ENCODE measurements at regions not wholly inside any gene's neighbourhood (a gene's known extent, or its start where the extent isn't known, plus 50 kb on each side); places are given as distances from the start of the nearest gene placed in this dataset.

GRCh38 chr1:39124282-39124681 lies 80.2 kb upstream of the MACF1 start:
- Histone ChIP-seq H3K79me2 (peaks cover 68% of the 10 kb centered on the region), H3K27me3 (no peaks in the 10 kb centered on the region), H3K36me3 (replicated peaks; ENCODE audit: insufficient read depth, low read depth) (no peaks in the 10 kb centered on the region), H3K4me2 (no peak overlapping the region), H3K9me3 (ENCODE audit: low read depth) (no peaks in the 10 kb centered on the region), H4K20me1 (ENCODE audit: insufficient read depth, poor library complexity, severe bottlenecking) (peaks cover 8% of the 10 kb centered on the region), H3K9me2 (replicated peaks; ENCODE audit: insufficient read depth) (no peaks in the 10 kb centered on the region), H3K4me3 (no peak overlapping the region), H3K27ac (no peak overlapping the region), H3K4me1 (ENCODE audit: insufficient read depth) (peaks cover 6% of the 10 kb centered on the region), H2AFZ (no peak overlapping the region)
- WGBS (ENCODE audit: low lambda C conversion rate, missing lambda C conversion rate) = 92% methylated on average over 1 of the region's 1 CpG
- no peak for DNase-seq (ENCODE audit: low spot score)
- TF ChIP-seq CTCF (IDR thresholded peaks at IDR 0.05; ENCODE audit: poor library complexity) (no peak), EZH2 (IDR thresholded peaks at IDR 0.05; ENCODE audit: borderline replicate concordance) (no peak), EZH2phosphoT487 (IDR thresholded peaks at IDR 0.05; ENCODE audit: low read depth, severe bottlenecking, unreplicated experiment) (no peak)

- TF ChIP-seq CTCF (IDR thresholded peaks at IDR 0.05; ENCODE audit: poor library complexity) = no peak
- no peak for TF ChIP-seq EZH2 (IDR thresholded peaks at IDR 0.05; ENCODE audit: borderline replicate concordance)
- no peak for TF ChIP-seq EZH2phosphoT487 (IDR thresholded peaks at IDR 0.05; ENCODE audit: low read depth, severe bottlenecking, unreplicated experiment)
- peak overlapping the region; percentile 38 for H3K27ac ChIP-seq
- H3K9me3 ChIP-seq (ENCODE audit: low read depth) = no peaks in the 10 kb centered on the region
- H3K9me2 ChIP-seq (replicated peaks; ENCODE audit: insufficient read depth) = no peaks in the 10 kb centered on the region
- peaks cover 61% of the 10 kb centered on the region for H3K79me2 ChIP-seq
- H3K4me2 ChIP-seq = no peak overlapping the region
- H3K36me3 ChIP-seq (replicated peaks; ENCODE audit: insufficient read depth, low read depth) = no peaks in the 10 kb centered on the region
- H2AFZ ChIP-seq = no peak overlapping the region
- no peaks in the 10 kb centered on the region for H3K27me3 ChIP-seq
- no peaks in the 10 kb centered on the region for H4K20me1 ChIP-seq (ENCODE audit: insufficient read depth, poor library complexity, severe bottlenecking)
- no peak overlapping the region for H3K4me3 ChIP-seq
- peaks cover 8% of the 10 kb centered on the region for H3K4me1 ChIP-seq (ENCODE audit: insufficient read depth)
- DNase-seq (ENCODE audit: low spot score) = peak; percentile 53
Measured at GRCh38 chr1:39127513-39127912, 77.0 kb upstream of the MACF1 start.

- Histone ChIP-seq H3K4me3 (no peak overlapping the region), H3K9me3 (ENCODE audit: low read depth) (no peaks in the 10 kb centered on the region), H3K36me3 (replicated peaks; ENCODE audit: insufficient read depth, low read depth) (no peaks in the 10 kb centered on the region), H3K79me2 (peaks cover 59% of the 10 kb centered on the region), H3K9me2 (replicated peaks; ENCODE audit: insufficient read depth) (no peaks in the 10 kb centered on the region), H3K4me2 (no peak overlapping the region), H3K27me3 (no peaks in the 10 kb centered on the region), H3K27ac (peak overlapping the region; percentile 38), H2AFZ (no peak overlapping the region), H4K20me1 (ENCODE audit: insufficient read depth, poor library complexity, severe bottlenecking) (no peaks in the 10 kb centered on the region), H3K4me1 (ENCODE audit: insufficient read depth) (peaks cover 8% of the 10 kb centered on the region)
- no peak for DNase-seq (ENCODE audit: low spot score)
- WGBS (ENCODE audit: low lambda C conversion rate, missing lambda C conversion rate) = 75% methylated on average over 4 of the region's 4 CpGs
- TF ChIP-seq EZH2 (IDR thresholded peaks at IDR 0.05; ENCODE audit: borderline replicate concordance) = no peak
- no peak for TF ChIP-seq EZH2phosphoT487 (IDR thresholded peaks at IDR 0.05; ENCODE audit: low read depth, severe bottlenecking, unreplicated experiment)
- no peak for TF ChIP-seq CTCF (IDR thresholded peaks at IDR 0.05; ENCODE audit: poor library complexity)
Measured at GRCh38 chr1:39128126-39128525, 76.4 kb upstream of the MACF1 start.

GRCh38 chr1:39128959-39129358 lies 75.5 kb upstream of the MACF1 start:
- Histone ChIP-seq H3K9me3 (ENCODE audit: low read depth) (no peaks in the 10 kb centered on the region), H3K9me2 (replicated peaks; ENCODE audit: insufficient read depth) (no peaks in the 10 kb centered on the region), H3K4me2 (no peak overlapping the region), H3K4me1 (ENCODE audit: insufficient read depth) (peaks cover 8% of the 10 kb centered on the region), H3K36me3 (replicated peaks; ENCODE audit: insufficient read depth, low read depth) (no peaks in the 10 kb centered on the region), H3K27ac (peak overlapping the region; percentile 29), H2AFZ (no peak overlapping the region), H3K79me2 (peaks cover 63% of the 10 kb centered on the region), H3K27me3 (no peaks in the 10 kb centered on the region), H3K4me3 (no peak overlapping the region), H4K20me1 (ENCODE audit: insufficient read depth, poor library complexity, severe bottlenecking) (no peaks in the 10 kb centered on the region)
- TF ChIP-seq CTCF (IDR thresholded peaks at IDR 0.05; ENCODE audit: poor library complexity) = no peak
- WGBS (ENCODE audit: low lambda C conversion rate, missing lambda C conversion rate) = 52% methylated on average over 2 of the region's 2 CpGs
- peak; percentile 63 for DNase-seq (ENCODE audit: low spot score)

Measured in hepatocyte (in vitro differentiated cells).